GM12873 (cell line): ENCODE measurements at regions not wholly inside any gene's neighbourhood (a gene's known extent, or its start where the extent isn't known, plus 50 kb on each side); places are given as distances from the start of the nearest gene placed in this dataset.

Experiments
- TF ChIP-seq, protein P1 (sequence below): IDR thresholded peaks from 2 replicates; pipeline ENCODE4 v1.5.1; 2012; ENCODE audit warnings: low read depth, mild to moderate bottlenecking, moderate library complexity, low read length, control low read depth; ENCODE audit not compliant: insufficient read depth; ENCODE audit errors: missing control alignments

GRCh38 chr12:61355105-61355504 is 905.1 kb upstream of the USP15 start:
- TF ChIP-seq, protein P1, sequence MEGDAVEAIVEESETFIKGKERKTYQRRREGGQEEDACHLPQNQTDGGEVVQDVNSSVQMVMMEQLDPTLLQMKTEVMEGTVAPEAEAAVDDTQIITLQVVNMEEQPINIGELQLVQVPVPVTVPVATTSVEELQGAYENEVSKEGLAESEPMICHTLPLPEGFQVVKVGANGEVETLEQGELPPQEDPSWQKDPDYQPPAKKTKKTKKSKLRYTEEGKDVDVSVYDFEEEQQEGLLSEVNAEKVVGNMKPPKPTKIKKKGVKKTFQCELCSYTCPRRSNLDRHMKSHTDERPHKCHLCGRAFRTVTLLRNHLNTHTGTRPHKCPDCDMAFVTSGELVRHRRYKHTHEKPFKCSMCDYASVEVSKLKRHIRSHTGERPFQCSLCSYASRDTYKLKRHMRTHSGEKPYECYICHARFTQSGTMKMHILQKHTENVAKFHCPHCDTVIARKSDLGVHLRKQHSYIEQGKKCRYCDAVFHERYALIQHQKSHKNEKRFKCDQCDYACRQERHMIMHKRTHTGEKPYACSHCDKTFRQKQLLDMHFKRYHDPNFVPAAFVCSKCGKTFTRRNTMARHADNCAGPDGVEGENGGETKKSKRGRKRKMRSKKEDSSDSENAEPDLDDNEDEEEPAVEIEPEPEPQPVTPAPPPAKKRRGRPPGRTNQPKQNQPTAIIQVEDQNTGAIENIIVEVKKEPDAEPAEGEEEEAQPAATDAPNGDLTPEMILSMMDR: no peak

GRCh38 chr12:61356485-61356884 is 903.7 kb upstream of the USP15 start:
- TF ChIP-seq, protein P1: no peak

DNA sequence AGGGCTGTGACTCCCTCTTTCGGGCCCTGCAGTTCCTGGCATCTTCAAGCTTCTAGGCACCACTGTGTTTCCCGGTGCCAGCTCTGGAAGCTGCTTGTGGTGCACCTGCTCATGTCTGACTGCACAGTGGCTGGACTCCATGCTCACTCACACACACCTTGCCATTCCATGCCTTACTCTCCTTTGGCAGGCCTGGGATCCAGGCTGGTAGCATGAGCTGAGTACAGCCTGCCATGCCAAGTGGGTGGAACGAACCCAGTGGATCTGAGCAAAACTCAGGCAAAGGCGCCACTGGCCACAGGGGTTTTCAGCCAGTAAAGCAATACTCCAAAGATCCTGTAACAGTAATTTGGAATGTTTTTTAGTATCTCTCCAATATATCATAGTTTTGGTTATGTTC is 902.7 kb upstream of the USP15 start:
- TF ChIP-seq, protein P1: no peak

GRCh38 chr12:61362037-61362436 is 898.2 kb upstream of the USP15 start:
- TF ChIP-seq, protein P1: no peak

DNA sequence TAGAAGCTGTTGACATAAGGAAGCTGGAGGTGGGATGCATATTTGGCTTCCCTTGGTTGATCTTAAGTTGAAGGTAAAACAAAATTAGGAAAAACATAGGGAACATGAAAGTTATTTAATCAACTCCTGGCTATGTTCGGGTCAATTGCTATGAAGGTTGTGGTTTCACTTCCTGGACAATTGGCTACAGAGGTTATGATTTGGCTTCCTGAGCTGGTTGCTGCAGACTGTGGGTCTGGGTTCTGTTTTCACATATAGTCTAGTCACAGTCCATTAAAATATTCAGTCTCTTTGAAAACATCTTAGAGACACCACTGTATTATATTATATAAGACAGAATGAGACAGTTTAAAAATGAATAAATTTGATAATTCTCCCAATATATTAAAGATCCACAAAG is 895.2 kb upstream of the USP15 start:
- TF ChIP-seq, protein P1: no peak

GRCh38 chr12:61367281-61367785 is 892.9 kb upstream of the USP15 start:
- TF ChIP-seq, protein P1: no peak

DNA sequence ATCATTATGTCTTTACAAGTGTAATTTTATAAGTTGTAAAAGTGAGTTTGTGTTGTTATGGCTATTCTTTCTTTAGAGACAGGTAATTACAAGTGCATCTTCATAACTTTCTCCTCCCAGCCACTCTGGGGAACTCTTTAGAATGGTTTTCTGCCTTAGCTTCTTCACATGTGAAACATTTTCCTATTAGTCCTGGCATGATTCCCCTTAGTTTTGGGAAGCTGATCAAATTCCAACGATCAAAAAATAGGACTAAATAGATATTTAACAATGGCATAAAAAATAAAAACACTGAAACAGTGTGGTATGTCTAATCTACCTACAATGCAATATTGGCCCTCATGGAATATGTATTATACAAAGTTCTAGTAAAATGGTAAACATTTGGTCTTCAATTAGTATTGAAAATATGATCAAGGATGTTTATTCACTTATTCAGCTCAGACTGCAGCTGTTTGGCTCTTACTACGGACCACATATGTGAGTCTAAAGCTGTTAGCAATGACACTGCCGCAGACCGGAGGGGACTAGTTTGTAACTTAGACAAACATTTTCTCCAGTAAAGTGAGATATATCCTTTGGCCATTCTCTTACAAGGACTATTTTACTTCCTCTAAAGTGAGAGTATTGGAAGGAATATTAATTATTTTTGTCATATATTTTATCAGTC is 890.8 kb upstream of the USP15 start:
- TF ChIP-seq, protein P1: no peak

- TF ChIP-seq, protein P1: no peak
Measured at GRCh38 chr12:61384511-61384910, 875.7 kb upstream of the USP15 start.
